IMR-90 (cell line): ENCODE measurements at regions not wholly inside any gene's neighbourhood (a gene's known extent, or its start where the extent isn't known, plus 50 kb on each side); places are given as distances from the start of the nearest gene placed in this dataset.

ENCODE experiments used
- ATAC-seq: fragments of 200-7000 bp; cut with Tn5 transposase; 2 replicates; pipeline ENCODE4 v1.9.1; 2020; ENCODE audit warnings: low read depth, mild to moderate bottlenecking, moderate library complexity
- BruUV-seq: library from RNA; stranded (reverse); fragments of 400-500 nt; replicated peaks from 2 replicates; lab custom pipeline; 2021; lab: Mats Ljungman, UMichigan
- CTCF ChIA-PET: fragments of 300-600 bp; formaldehyde crosslinking; extraction: SDS; loops from one replicate; lab custom pipeline; 2021; ENCODE audit warnings: antibody characterized with exemption; lab: Yijun Ruan, JAX
- POLR2A ChIA-PET: fragments of 300-600 bp; sonication (Branson Sonifier 250); formaldehyde crosslinking; loops from one replicate; lab custom pipeline; 2022; ENCODE audit warnings: antibody characterized with exemption; ENCODE audit not compliant: unreplicated experiment; lab: Charles Lee
- DNase-seq: peaks from one replicate; pipeline ENCODE4 v3.0.0; 2013
- H2AFZ ChIP-seq: replicated peaks from 2 replicates; pipeline ENCODE3; 2013; ENCODE audit warnings: low read length, mild to moderate bottlenecking; ENCODE audit not compliant: poor library complexity
- H2AK5ac ChIP-seq: 2 replicates; pipeline ENCODE4 v1.6.1; 2013; ENCODE audit warnings: low read depth, low read length, inconsistent platforms
- H2AK9ac ChIP-seq: replicated peaks from 2 replicates; pipeline ENCODE3; 2013; ENCODE audit warnings: mild to moderate bottlenecking, low read depth, low read length, moderate library complexity; ENCODE audit not compliant: poor library complexity
- H2BK120ac ChIP-seq: 2 replicates; pipeline ENCODE4 v1.6.1; 2013; ENCODE audit warnings: low read depth, low read length, inconsistent platforms
- H2BK15ac ChIP-seq: 3 replicates; pipeline ENCODE4 v1.6.1; 2013; ENCODE audit warnings: low read depth, low read length, inconsistent platforms
- H2BK20ac ChIP-seq: 2 replicates; pipeline ENCODE4 v1.6.1; 2013; ENCODE audit warnings: low read depth, mild to moderate bottlenecking, inconsistent platforms, low read length, moderate library complexity
- H2BK5ac ChIP-seq: 2 replicates; pipeline ENCODE4 v1.6.1; 2013; ENCODE audit warnings: mild to moderate bottlenecking, low read depth, low read length, inconsistent platforms; ENCODE audit not compliant: poor library complexity, severe bottlenecking
- H3K14ac ChIP-seq: replicated peaks from 2 replicates; pipeline ENCODE4 v1.6.1; 2013; ENCODE audit warnings: low read depth, low read length, inconsistent platforms
- H3K18ac ChIP-seq: 2 replicates; pipeline ENCODE4 v1.6.1; 2013; ENCODE audit warnings: low read depth, low read length, control low read depth
- H3K23ac ChIP-seq: 2 replicates; pipeline ENCODE4 v1.6.1; 2013; ENCODE audit warnings: low read depth, low read length, inconsistent platforms
- H3K27ac ChIP-seq: 2 replicates; pipeline ENCODE4 v1.5.1; 2013; ENCODE audit warnings: mild to moderate bottlenecking, control low read depth, low read length; ENCODE audit not compliant: insufficient read depth
- H3K27me3 ChIP-seq: 2 replicates; pipeline ENCODE4 v1.6.1; 2013; ENCODE audit warnings: low read length; ENCODE audit not compliant: control insufficient read depth, insufficient read depth
- H3K36me3 ChIP-seq: 2 replicates; pipeline ENCODE4 v1.6.1; 2013; ENCODE audit warnings: low read length, mixed read lengths; ENCODE audit not compliant: control insufficient read depth, insufficient read depth
- H3K4ac ChIP-seq: 2 replicates; pipeline ENCODE4 v1.6.1; 2013; ENCODE audit warnings: low read depth, low read length, inconsistent platforms
- H3K4me1 ChIP-seq: 2 replicates; pipeline ENCODE4 v1.6.1; 2013; ENCODE audit warnings: low read length, mixed read lengths; ENCODE audit not compliant: control insufficient read depth, insufficient read depth
- H3K4me2 ChIP-seq: 2 replicates; pipeline ENCODE4 v1.6.1; 2013; ENCODE audit warnings: low read depth, mild to moderate bottlenecking, control low read depth, low read length, moderate library complexity
- H3K4me3 ChIP-seq: 2 replicates; pipeline ENCODE4 v1.5.1; 2013; ENCODE audit warnings: low read depth, mild to moderate bottlenecking, control low read depth, low read length, moderate library complexity; ENCODE audit not compliant: insufficient read depth
- H3K56ac ChIP-seq: 2 replicates; pipeline ENCODE4 v1.6.1; 2013; ENCODE audit warnings: low read length, inconsistent platforms; ENCODE audit not compliant: insufficient read depth; ENCODE audit errors: extremely low read depth
- H3K79me1 ChIP-seq, 2 experiments: 2 replicates each; pipeline ENCODE4 v1.6.1; 2013; ENCODE audit warnings: low read length in 2 of 2, inconsistent platforms in 1 of 2, low read depth in 1 of 2
- H3K9ac ChIP-seq: 2 replicates; pipeline ENCODE4 v1.6.1; 2013; ENCODE audit warnings: low read depth, low read length, control low read depth
- H3K9me1 ChIP-seq: 2 replicates; pipeline ENCODE4 v1.6.1; 2013; ENCODE audit warnings: low read length, inconsistent platforms; ENCODE audit not compliant: insufficient read depth
- H3K9me3 ChIP-seq: 2 replicates; pipeline ENCODE4 v1.6.1; 2013; ENCODE audit warnings: low read length; ENCODE audit not compliant: control insufficient read depth, insufficient read depth
- H4K20me1 ChIP-seq: 2 replicates; pipeline ENCODE4 v1.6.1; 2013; ENCODE audit warnings: low read length, inconsistent platforms; ENCODE audit not compliant: insufficient read depth
- H4K5ac ChIP-seq: 2 replicates; pipeline ENCODE4 v1.6.1; 2013; ENCODE audit warnings: mild to moderate bottlenecking, low read depth, low read length, control low read depth
- H4K8ac ChIP-seq, 2 experiments: 2 replicates each; pipeline ENCODE4 v1.6.1; 2013; ENCODE audit warnings: low read depth in 2 of 2, low read length in 2 of 2, control low read depth in 1 of 2, inconsistent platforms in 1 of 2
- H4K91ac ChIP-seq: 2 replicates; pipeline ENCODE4 v1.6.1; 2013; ENCODE audit warnings: low read depth, low read length, inconsistent platforms; ENCODE audit not compliant: insufficient read depth
- NFE2L2 ChIP-seq: fragments of 150-350 bp; IDR thresholded peaks from 2 replicates; pipeline ENCODE4 v1.6.1; 2016; ENCODE audit warnings: low read depth, mild to moderate bottlenecking, low read length
- WGBS, 2 experiments: methylation state at CpG; one replicate each; pipeline versions ENCODE4 v1.1.5 to v1.1.7; 2013; ENCODE audit warnings: missing lambda C conversion rate in 2 of 2; ENCODE audit not compliant: insufficient read length in 1 of 2; ENCODE audit errors: extremely low coverage in 2 of 2; 5-methylcytosine and 5-hydroxymethylcytosine counted together
- dilution Hi-C: fragments of 300-500 bp; cut with HindIII; formaldehyde crosslinking; loops from one replicate; pipeline ENCODE4 v1.14.3; 2018; ENCODE audit warnings: low sequenced_read_pairs; ENCODE audit not compliant: unreplicated experiment
- in situ Hi-C: fragments of 300-500 bp; cut with MboI; formaldehyde crosslinking; loops from 3 replicates; pipeline ENCODE4 v1.14.3; 2019; ENCODE audit warnings: low sequenced_read_pairs, inconsistent platforms, mixed read lengths
- intact Hi-C: fragments of 100-400 bp; cut with micrococcal nuclease; formaldehyde crosslinking; loops from 2 replicates; pipeline ENCODE4 v1.10.0; 2022
- TF ChIP-seq, protein P1 (sequence below): fragments of 150-350 bp; IDR thresholded peaks from 2 replicates; pipeline ENCODE4 v1.6.1; 2017; ENCODE audit warnings: mild to moderate bottlenecking, antibody characterized with exemption, low read length, low read depth

DNA sequence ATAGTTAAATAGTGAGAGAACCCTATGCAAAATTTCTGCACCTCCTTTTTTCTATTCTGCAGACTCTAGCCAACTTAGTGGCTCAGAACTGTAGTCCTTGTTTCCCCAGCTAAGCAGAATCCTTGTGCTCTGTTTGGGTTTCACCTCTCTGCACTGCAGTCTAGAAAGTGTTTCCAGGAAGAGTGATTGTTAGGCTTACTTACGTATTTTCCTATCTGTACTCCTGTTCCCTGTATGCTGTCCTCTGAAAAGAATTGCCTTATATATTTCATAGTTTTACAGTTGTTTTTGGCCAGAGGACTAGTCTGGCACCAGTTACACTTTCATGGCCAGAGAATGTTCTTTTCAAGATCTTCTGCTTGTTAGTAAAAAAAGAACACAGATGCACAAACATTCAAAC, 154.6 kb upstream of the POT1 start:
- Histone ChIP-seq H2AFZ (no peak overlapping the region), H2AK5ac (no peak overlapping the region), H3K27ac (no peak overlapping the region), H2BK20ac (no peak overlapping the region), H3K4me3 (no peak overlapping the region), H4K20me1 (no peaks in the 10 kb centered on the region), H2BK120ac (no peak overlapping the region), H2AK9ac (no peak overlapping the region), H4K91ac (no peak overlapping the region), H3K56ac (no peak overlapping the region), H3K23ac (no peak overlapping the region), H2BK5ac (no peak overlapping the region), H3K4ac (no peak overlapping the region), H3K36me3 (no peaks in the 10 kb centered on the region), H3K27me3 (no peaks in the 10 kb centered on the region), H3K4me1 (no peaks in the 10 kb centered on the region), H4K5ac (no peak overlapping the region), H3K9me3 (no peaks in the 10 kb centered on the region), H3K9ac (no peak overlapping the region), H4K8ac (no peak overlapping the region), H3K9me1 (no peaks in the 10 kb centered on the region), H3K18ac (no peak overlapping the region), H3K14ac (no peak overlapping the region), H3K4me2 (no peak overlapping the region), H3K79me1 (no peaks in the 10 kb centered on the region), H2BK15ac (no peak overlapping the region)
- BruUV-seq = no TSS peak
- ChIA-PET POLR2A (no interaction called here), CTCF (no interaction called here)
- ATAC-seq (no peak), DNase-seq (no peak)
- in situ Hi-C loops = no loop called here
- intact Hi-C loops = no loop called here
- dilution Hi-C loops = no loop called here
- WGBS, 2 experiments = no CpG with 5 or more reads among the region's 1 CpG
- TF ChIP-seq, protein P1, sequence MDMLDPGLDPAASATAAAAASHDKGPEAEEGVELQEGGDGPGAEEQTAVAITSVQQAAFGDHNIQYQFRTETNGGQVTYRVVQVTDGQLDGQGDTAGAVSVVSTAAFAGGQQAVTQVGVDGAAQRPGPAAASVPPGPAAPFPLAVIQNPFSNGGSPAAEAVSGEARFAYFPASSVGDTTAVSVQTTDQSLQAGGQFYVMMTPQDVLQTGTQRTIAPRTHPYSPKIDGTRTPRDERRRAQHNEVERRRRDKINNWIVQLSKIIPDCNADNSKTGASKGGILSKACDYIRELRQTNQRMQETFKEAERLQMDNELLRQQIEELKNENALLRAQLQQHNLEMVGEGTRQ = no peak
- TF ChIP-seq NFE2L2 = no peak
